Adipocyte (in vitro differentiated cells): ENCODE measurements at regions not wholly inside any gene's neighbourhood (a gene's known extent, or its start where the extent isn't known, plus 50 kb on each side); places are given as distances from the start of the nearest gene placed in this dataset.
A peak's percentile ranks its signal among the peaks of the same experiment; 100 is the strongest.
"Not testable (repeated sequence)": the region's sequence is repeated elsewhere in the genome, so short reads cannot be mapped to it uniquely, and the experiment has no call there.

Experiments
- DNase-seq: peaks from one replicate; pipeline ENCODE4 v3.0.0-alpha.2; 2015; ENCODE audit warnings: low read depth
- H3K27me3 ChIP-seq: replicated peaks from 2 replicates; pipeline ENCODE4 v1.7.0; 2013; ENCODE audit warnings: mild to moderate bottlenecking, low read length, moderate library complexity; ENCODE audit not compliant: control insufficient read depth, insufficient read depth
- H3K36me3 ChIP-seq: 2 replicates; pipeline ENCODE4 v1.7.0; 2013; ENCODE audit warnings: low read length, mild to moderate bottlenecking, moderate library complexity; ENCODE audit not compliant: control insufficient read depth, insufficient read depth, severe bottlenecking
- H3K4me1 ChIP-seq: 2 replicates; pipeline ENCODE4 v1.7.0; 2013; ENCODE audit warnings: mild to moderate bottlenecking, low read length, moderate library complexity; ENCODE audit not compliant: control insufficient read depth, insufficient read depth
- H3K4me3 ChIP-seq: 2 replicates; pipeline ENCODE4 v1.7.0; 2013; ENCODE audit warnings: mild to moderate bottlenecking, low read length, moderate library complexity
- H3K9ac ChIP-seq: 2 replicates; pipeline ENCODE4 v1.7.0; 2013; ENCODE audit warnings: mild to moderate bottlenecking, low read length, moderate library complexity
- H3K9me3 ChIP-seq: 2 replicates; pipeline ENCODE4 v1.7.0; 2013; ENCODE audit warnings: mild to moderate bottlenecking, low read length, moderate library complexity; ENCODE audit not compliant: control insufficient read depth

DNA sequence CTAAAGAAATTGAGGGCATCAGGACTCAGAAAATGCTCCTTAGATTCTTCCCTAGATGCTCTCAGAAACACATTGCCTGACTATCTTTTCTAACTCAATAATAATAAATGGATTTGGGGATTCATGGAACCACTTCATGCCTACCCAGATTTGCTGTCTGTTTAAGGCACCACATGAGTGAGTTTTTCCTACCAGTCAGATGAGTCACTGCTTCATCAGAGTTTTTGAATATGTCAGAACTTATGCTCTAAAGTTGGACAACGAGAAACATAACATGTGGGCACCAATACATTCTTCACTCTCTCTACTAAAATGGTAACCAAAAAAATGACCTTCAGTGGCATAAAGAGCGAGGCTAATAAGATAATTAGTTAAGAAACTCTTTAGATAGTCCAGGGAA, 1135.1 kb downstream of the TUSC7 start:
- Histone ChIP-seq H3K9ac (no peak overlapping the region), H3K4me1 (peaks cover 2% of the 10 kb centered on the region), H3K27me3 (no peaks in the 10 kb centered on the region), H3K4me3 (no peak overlapping the region), H3K36me3 (no peaks in the 10 kb centered on the region), H3K9me3 (no peaks in the 10 kb centered on the region)
- peak; percentile 60 for DNase-seq

- DNase-seq: no peak
- no peaks in the 10 kb centered on the region for H3K27me3 ChIP-seq
Observed at GRCh38 chr3:117846238-117846637, 1136.7 kb downstream of the TUSC7 start.

DNA sequence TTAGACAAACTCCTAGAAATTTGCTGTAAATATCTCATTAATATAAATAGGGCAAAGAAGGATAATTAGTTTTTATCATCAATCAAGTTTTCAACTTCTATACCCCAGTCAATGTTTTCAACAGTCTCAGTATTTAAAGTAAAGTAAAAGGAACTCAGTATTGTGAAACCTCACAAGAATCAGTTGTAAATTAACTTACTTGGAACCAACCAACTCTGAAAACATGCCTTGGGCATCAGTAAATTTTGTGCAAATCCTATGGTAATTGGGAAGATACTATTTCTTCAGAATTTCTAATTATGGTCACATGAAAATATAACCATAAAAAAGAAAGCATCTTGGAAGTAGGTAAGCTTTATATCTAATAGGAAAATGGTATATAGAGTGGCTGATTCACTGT, 1139.0 kb downstream of the TUSC7 start:
- no peaks in the 10 kb centered on the region for H3K27me3 ChIP-seq
- DNase-seq: no peak
- no peak overlapping the region for H3K4me3 ChIP-seq
- H3K36me3 ChIP-seq: no peaks in the 10 kb centered on the region
- no peaks in the 10 kb centered on the region for H3K9me3 ChIP-seq
- H3K9ac ChIP-seq: no peak overlapping the region
- H3K4me1 ChIP-seq: peaks cover 11% of the 10 kb centered on the region

More at GRCh38 chr3:117846238-117846637, 1136.7 kb downstream of the TUSC7 start:
- no peaks in the 10 kb centered on the region for H3K9me3 ChIP-seq
- H3K4me3 ChIP-seq: no peak overlapping the region
- H3K36me3 ChIP-seq: no peaks in the 10 kb centered on the region
- H3K4me1 ChIP-seq: peaks cover 11% of the 10 kb centered on the region
- no peak overlapping the region for H3K9ac ChIP-seq

- H3K9me3 ChIP-seq: no peaks in the 10 kb centered on the region
- DNase-seq: peak; percentile 71
Observed at GRCh38 chr3:117853923-117854668, 1144.5 kb downstream of the TUSC7 start.

DNA sequence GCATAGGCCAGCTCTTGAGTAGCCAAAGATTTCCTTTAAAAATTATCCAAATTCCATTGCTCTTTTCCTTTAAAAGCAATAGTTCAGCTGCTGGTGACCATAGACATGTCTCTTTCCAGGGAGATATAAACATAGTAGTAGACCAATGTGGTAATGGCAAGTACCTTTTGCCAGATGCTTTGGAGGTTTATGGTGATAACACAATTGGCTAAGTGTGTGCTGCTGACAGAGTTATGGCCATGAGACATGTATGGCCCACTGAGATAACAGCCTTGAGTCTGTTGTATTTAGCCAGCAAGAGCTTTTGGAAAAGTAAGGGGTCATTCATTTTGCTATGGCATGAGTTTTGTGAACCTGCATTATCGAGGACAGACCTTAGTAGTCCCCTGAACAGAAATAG, 1146.8 kb downstream of the TUSC7 start:
- no peaks in the 10 kb centered on the region for H3K9me3 ChIP-seq
- no peak for DNase-seq
- H3K4me1 ChIP-seq: peaks cover 3% of the 10 kb centered on the region
- H3K4me3 ChIP-seq: no peak overlapping the region
- H3K36me3 ChIP-seq: no peaks in the 10 kb centered on the region
- H3K9ac ChIP-seq: no peak overlapping the region
- no peaks in the 10 kb centered on the region for H3K27me3 ChIP-seq

More at GRCh38 chr3:117853923-117854668, 1144.5 kb downstream of the TUSC7 start:
- Histone ChIP-seq H3K27me3 (no peaks in the 10 kb centered on the region), H3K9ac (no peak overlapping the region), H3K36me3 (no peaks in the 10 kb centered on the region), H3K4me1 (peaks cover 14% of the 10 kb centered on the region), H3K4me3 (no peak overlapping the region)

GRCh38 chr3:117863146-117863545, 1153.6 kb downstream of the TUSC7 start:
- DNase-seq: no peak
- Histone ChIP-seq H3K9ac (no peak overlapping the region), H3K4me1 (no peaks in the 10 kb centered on the region), H3K36me3 (no peaks in the 10 kb centered on the region), H3K9me3 (no peaks in the 10 kb centered on the region), H3K4me3 (no peak overlapping the region), H3K27me3 (no peaks in the 10 kb centered on the region)

GRCh38 chr3:117865338-117865737, 1155.8 kb downstream of the TUSC7 start:
- Histone ChIP-seq H3K27me3 (no peaks in the 10 kb centered on the region), H3K36me3 (no peaks in the 10 kb centered on the region), H3K4me3 (no peak overlapping the region), H3K4me1 (no peaks in the 10 kb centered on the region), H3K9me3 (no peaks in the 10 kb centered on the region), H3K9ac (no peak overlapping the region)
- DNase-seq: no peak

GRCh38 chr3:117868766-117869165, 1159.2 kb downstream of the TUSC7 start:
- Histone ChIP-seq H3K4me1 (no peaks in the 10 kb centered on the region), H3K9me3 (no peaks in the 10 kb centered on the region), H3K27me3 (no peaks in the 10 kb centered on the region), H3K4me3 (no peak overlapping the region), H3K9ac (no peak overlapping the region), H3K36me3 (no peaks in the 10 kb centered on the region)
- peak; percentile 36 for DNase-seq

DNA sequence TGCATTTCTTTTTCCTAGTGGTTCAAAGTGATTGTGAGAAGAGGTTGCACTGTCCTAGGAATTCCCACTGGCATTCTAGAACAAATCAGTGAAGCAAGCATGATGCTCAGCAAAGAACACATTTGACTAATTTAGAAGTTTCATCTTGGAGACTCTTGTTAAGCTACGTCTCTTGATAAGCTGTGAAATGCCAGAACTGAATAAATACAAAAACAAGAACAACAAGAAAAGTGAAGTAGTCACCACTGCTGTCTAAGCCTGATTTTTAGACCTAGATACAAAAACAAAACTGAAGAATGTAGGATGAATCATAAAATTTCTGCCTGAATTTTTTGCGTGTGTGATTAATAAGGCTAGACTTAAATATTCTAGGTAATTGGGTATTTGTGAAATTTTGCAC, 1162.4 kb downstream of the TUSC7 start:
- no peaks in the 10 kb centered on the region for H3K27me3 ChIP-seq
- H3K4me1 ChIP-seq: no peaks in the 10 kb centered on the region
- H3K9me3 ChIP-seq: no peaks in the 10 kb centered on the region
- no peak overlapping the region for H3K9ac ChIP-seq
- H3K4me3 ChIP-seq: no peak overlapping the region
- H3K36me3 ChIP-seq: no peaks in the 10 kb centered on the region
- DNase-seq: peak; percentile 30

DNA sequence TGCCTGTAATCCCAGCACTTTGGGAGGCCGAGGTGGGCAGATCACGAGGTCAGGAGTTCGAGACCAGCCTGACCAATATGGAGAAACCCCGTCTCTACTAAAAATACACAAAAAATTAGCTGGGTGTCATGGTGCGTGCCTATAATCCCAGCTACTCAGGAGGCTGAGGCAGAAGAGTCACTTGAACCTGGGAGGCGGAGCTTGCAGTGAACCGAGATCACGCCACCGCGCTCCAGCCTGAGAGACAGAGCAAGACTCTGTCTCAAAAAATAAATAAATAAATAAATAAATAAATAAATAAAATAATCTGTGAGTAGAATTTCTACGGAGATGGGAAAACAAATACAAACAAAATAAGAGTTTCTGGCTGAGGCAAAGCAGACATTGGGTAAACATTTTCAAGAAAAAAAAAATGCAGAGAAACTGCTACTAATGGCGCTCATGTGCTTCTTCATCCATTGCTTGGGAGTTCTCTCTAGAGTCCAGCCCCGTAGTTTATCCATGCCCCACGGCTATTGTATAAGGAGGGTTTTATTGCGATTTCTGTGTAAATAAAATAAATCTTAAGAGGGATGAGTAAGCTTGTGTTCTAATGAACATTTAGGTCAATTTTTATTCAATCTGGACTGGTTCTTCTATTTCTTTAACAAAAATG, 1161.9 kb downstream of the IGSF11 start:
- H3K9me3 ChIP-seq, H3K27me3 ChIP-seq, H3K9ac ChIP-seq, H3K4me1 ChIP-seq, DNase-seq, H3K36me3 ChIP-seq, H3K4me3 ChIP-seq: not testable (repeated sequence)

DNA sequence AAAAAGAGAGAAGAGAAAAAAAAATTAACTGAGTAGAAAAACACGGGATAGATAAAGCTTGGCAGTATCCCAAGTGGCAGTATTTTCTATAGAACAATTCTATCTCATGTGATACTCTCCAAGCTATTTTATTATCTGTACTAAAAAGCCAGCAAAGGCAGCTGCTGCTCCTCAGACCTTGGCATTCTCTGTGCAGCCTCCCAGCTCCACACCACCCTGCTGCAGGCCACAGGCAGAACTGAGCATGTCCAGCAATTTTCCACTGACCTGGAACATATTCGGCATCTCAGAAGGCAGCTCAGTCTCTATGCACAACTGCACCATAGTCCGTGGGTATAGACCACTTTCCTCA, 1161.4 kb downstream of the IGSF11 start:
- Histone ChIP-seq H3K36me3 (no peaks in the 10 kb centered on the region), H3K4me1 (no peaks in the 10 kb centered on the region), H3K27me3 (no peaks in the 10 kb centered on the region), H3K4me3 (no peak overlapping the region), H3K9ac (no peak overlapping the region), H3K9me3 (no peaks in the 10 kb centered on the region)
- DNase-seq: no peak
